NCI-H1417 (cell line): ENCODE measurements at regions not wholly inside any gene's neighbourhood (a gene's known extent, or its start where the extent isn't known, plus 50 kb on each side); places are given as distances from the start of the nearest gene placed in this dataset.

Experiments used
- DNase-seq, 3 experiments: peaks; one replicate each; lab custom pipeline; 2025; lab: John Stamatoyannopoulos, UW

DNA sequence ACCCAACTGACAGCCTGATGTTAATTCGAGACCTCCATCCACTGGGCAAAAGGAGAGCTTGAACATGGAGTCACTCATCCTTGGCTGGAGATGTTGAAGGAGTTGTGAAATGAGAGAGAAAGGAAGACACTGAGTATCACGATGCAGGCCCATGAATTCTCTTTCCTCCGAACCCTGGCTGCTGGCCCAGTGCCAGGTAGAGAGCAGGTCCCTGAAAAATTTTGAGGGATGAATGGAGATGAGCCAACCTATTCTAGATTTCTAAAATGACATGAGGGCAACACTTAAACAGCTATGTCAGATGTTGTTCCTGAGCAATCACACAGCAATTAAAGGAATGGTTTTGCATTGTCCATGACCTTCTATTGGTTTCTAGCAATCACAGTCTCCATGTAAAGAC, 355.1 kb upstream of the ZMIZ1 start:
- no peak for DNase-seq

DNA sequence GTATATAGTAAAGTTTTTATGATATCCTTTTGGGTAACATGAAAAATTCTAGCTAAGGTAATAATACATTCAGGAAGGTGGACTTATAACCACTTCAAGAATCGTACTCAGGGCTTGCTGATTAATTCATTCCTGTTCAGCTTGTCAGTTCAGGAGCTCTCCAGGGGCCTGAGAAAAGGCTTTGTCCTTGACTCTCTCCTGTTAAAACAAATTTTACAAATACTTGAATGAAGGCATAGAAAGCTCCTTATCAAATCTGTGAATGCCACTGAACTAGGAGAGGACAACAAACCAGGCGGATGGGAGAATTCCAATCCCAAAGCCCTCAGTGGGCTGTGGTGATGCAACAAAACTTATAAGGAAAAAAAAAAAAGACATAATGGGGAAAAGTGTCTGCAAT, 354.5 kb upstream of the ZMIZ1 start:
- peak in 1 of 3 experiments; percentile 10 for DNase-seq

DNA sequence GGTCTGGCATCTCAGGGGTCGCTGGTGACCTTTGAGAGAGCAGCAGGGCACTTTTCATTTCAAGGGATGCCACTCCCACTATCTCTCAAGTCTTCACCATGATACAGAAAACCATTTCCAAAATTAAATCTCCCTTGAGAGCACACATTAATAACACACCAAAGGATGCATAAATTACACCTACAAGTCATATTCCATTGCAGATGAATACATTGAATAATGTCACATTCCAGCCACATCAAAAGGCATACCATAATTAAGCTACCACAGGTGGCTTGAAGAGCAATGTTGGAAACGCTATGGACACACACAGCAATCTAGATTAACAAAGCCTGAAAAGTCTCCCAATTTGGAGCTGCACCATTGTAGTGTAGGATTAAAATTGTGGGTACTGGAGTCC, 353.3 kb upstream of the ZMIZ1 start:
- peak in 1 of 3 experiments; percentile 13 for DNase-seq

DNA sequence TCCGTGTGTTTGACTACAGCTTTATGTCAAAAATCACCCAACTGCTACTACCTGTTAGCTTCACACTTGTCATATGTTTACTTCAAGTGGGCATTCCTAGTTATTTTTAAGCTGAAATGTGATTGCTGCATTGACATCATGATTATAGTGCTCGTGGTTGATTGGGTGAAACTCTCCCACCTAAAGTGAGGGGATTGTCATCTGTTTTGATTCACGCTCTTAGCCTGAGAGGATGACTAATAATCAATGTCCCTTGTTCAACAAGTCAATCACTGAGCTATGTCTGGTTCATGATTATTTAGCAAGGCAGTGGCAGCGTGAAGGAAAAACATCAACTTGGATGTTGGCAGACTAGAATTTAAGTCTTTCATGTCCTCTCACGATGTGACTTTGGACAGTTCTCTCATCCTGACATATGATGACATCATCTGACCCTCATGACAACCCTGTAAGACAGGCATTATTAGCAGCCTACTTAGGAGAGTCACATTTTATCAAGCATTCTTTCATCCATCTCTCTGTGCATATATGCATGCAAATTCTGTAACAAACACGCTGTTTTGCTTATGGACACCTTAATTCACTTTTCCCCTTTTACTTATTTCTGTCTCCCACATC, 352.6 kb upstream of the ZMIZ1 start:
- no peak for DNase-seq

DNA sequence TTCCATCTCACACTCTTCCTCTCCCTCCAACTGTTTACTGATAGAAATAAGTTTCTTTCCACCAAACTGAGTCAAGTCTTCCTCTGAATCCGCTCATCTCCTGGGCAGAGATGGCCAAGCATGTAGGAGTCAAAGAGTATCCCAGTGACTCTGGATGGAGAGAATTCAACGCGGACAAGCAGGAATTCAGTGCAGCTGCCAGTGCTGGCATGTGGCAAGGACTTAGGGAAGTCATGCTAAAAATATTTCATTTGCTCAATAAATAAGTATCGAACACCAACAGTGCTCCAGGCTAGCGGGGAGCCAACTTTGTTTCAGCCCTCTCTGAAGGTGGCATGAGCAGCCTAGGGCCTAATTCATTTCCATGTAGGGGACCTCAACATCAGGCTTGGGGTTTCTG, 351.6 kb upstream of the ZMIZ1 start:
- no peak for DNase-seq

DNA sequence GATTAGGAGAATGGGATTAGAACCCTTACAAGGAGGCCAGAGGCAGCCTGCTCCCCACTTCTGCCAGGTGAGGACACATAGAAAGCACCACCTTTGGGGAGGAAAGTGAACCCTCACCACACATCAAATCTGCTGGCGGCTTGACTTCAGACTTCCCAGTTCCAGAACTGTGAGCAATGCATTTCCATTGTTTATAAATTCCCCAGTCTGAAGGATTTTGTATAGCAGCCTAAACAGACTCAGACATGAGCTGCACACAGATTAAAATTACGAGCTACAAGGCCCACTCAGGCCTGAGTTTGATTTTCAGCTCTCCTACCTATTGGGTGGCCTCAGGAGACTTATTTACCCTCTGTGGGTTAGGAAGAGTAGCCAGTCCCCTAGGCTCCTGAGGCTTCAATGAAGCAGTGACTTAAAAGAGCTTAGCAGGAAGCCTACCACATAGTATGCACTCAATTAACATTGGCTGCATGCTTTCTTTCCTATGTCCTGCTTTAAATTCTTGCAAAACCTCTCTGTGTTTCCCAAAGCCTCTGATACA, 350.7 kb upstream of the ZMIZ1 start:
- no peak for DNase-seq

DNA sequence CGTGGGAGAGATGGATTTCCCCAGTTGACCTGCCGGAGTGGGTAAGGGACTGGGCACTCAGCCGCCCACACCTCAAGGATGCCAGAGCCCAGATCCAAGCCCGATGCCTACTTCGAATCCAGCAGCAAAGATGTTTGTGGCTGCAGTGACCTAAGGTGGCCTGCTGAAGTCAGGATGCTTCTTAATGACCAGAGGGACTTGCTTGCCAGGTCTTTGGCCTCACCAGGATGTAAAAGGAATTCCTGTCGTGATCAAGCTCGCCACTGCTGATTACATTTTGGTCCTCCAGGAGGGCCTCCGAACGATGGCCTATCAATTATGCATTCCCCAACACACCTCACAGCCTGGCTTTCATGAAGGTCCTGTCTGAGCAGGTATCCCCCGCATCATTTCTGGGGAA, 349.5 kb upstream of the ZMIZ1 start:
- DNase-seq = no peak

DNA sequence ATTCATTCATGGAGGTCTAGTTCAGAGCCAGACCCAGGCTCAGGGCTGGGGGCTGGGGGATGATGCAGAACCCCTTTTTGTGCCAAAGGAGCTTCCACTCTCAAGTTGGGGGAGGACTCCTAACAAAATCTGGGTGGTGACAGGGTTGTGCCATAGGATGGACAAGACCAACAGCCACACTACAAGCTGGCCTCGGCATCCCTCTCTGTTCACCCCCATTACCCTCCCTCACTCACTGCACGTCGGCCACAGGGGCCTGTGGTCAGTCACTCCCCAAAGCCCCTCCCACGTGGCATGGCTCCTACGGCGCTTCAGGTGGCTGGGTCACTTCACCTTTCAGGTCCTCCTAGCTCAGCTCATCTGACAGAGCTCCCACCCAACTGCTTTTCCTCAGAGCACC, 348.7 kb upstream of the ZMIZ1 start:
- no peak for DNase-seq

DNA sequence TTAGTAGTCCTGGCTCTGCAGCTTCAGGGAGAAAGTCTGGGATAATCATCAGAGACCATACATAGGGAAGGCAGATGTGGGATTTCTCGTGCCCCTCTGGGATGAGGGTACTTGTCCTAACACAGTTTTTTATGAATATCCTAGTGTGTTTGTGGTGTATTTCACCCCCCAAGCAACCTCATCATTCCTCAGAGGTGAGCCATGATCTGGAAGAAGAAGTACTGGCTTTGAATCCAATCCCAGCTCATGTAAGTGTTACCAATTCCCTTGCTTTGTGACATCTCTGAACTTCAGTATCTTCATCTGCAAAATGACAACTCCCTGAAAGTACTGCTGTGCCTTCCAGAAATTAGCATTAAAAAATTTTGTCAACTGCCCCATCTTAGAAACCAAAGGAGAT, 347.5 kb upstream of the ZMIZ1 start:
- no peak for DNase-seq

DNA sequence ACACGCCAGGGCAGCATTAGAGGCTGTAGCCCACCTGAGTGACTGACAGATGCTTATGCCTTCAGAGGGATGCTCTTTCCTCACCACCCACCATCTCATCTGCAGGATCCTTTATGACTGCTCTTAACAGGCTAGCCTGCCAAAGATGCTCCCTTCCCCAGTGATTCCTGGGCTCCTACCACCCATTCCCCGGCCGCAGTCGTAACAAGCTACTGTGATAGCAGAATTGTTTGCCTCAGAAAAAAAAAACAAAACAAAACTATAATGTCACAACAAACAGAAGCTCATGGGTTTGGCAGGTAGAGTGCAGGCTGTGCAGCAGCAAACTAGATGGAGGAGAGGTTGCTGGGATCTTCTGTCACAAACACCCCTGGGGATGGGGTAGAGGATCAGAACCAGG, 343.9 kb upstream of the ZMIZ1 start:
- DNase-seq = no peak

DNA sequence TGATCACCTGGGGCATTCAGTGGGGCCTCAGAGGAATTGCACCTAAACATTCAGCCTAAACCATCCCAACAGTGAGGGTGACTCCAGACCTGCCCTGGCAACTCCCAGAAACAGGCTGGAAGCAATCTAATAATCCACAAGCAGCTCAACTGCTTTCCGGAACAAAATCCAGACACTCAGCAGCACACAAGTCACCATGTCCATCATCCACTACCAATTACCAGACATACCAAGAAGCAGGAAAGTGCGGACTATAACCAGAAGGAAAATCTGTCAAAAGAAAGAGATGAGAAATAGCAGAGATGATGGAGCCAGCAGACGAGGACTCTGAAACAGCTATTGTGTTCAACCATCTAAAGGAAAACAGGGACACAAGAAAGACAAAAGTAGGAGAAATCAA, 342.6 kb upstream of the ZMIZ1 start:
- no peak for DNase-seq

DNA sequence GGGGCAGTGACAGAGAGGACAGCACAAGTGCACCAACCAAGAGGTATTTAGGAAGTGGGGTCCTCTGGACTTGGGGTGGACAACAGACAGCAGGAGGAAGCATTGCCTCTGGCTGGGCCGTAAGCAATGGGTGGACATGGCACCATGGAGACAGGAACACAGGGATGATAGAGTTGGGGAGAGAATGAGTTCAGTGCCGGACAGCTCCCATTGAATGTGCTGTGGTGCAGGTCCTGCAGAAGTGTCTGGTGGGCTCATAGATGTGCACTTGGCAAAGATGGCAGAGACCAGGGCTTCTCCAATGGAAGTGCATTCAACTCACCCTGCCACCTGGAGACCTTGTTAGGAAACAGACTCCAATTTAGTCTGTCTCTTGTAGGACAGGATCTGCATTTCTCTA, 341.5 kb upstream of the ZMIZ1 start:
- DNase-seq = no peak

DNA sequence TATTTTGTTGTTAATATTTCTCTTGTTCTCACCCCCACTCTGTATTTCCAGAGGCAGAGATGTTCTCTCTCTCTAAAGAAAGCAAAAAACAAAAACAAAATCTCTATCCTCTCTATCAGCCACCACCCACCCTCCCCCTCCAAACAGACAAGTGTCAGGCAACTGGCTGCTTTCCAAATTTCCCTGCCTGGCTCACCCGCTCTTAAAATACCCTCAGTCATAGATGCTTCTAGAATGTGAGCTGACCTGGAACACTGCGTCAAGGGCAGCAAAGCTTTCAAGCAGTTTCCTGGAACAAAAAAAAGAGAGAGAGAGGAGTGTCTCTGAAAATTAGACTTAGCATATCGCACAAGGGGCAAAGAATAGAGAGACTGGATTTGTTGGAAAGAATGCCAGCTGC, 341.0 kb upstream of the ZMIZ1 start:
- peak in 2 of 3 experiments; percentile 41 to 77 for DNase-seq

DNA sequence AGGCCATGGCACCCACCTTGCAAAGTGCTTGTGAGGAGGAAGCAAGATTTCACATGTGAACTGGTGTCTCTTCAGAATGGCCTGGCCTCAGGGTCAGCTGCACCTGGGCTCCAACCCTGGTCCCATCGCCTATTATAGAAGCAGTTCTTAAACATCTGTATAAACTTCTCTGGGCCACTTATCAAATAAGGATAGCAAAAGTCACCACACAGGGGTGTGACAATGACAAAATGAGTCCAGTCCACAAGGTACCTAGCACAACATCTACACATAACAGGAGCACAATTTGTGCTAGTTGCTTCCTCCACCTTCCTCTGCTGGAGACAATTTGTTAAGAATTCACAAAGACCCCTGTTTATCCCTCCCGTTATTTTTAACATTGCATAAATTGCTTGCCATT, 340.6 kb upstream of the ZMIZ1 start:
- DNase-seq = no peak

DNA sequence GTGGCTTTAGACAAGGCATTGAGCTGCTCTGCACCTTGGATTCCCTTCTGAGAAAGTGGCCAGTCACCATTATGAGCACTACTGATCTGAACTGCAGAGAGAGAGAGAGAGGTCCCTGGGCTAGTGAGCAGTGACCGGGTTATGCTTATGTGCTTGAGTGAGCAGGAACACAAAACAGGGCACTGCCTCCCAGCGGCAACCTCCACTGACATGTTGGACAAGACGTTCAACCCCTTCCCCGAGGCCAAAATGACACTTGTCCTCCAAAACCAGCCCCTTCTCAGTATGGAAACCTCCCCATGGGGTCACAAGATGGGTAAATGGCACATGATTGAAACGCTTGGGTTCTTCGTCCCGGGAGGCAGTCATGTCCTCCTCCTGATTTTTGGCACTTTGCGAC, 339.4 kb upstream of the ZMIZ1 start:
- DNase-seq = no peak

DNA sequence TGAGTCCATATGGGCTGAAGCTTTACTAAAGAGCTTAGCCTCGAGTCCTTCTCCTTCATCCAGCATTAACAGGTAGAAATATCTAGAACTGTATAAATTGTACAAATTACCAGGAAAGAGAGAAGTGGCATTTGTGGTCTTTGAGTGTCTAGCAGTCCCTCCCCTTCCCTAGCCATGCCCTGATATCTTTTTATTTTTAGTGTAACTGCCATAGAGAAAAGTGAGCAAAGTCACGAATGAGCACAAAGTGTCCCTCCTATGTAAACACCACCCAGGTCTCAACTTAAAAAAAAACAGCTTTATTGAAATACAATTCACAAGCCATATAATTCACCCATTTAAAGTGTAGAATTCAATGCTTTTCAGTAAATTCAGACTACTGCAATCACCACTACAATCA, 339.0 kb upstream of the ZMIZ1 start:
- no peak for DNase-seq

DNA sequence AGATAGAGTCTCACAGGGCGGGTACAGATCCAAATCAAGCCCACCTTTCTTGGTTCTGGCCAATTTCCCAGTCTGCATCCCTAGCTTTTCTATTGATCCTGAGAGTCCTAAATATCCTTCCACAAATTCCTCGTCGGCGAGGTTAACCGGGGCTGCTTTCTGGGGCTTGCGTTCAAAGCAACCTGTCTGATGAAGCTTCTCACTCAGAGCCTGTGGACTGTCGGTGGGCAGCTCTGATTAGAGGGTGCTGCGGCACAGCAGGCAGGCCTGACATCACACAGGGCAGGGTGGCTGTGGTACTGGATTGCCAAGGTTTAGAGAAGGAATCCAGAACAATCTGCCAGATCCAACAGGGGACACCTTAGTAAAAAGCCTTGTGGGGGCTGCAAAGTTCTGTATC, 338.0 kb upstream of the ZMIZ1 start:
- DNase-seq = no peak

DNA sequence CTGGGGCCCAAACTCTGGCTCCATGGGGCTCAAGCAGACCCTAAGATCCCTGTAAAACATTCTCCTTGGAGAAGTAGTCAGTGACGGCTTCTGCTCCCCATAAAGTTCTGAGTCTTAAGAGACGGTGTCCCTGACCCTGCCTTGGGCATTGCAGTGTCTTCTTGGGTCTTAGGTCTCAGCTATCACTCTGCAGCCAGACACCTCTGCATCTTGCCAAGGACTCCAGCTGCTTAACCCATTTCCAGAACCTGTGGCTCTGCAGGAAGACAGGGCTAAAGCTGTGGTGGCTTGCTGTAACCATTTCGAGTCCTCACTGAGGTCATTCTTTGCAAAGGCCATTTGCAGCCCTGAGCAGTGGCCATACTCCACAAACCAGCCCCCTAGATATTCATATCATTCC, 337.1 kb upstream of the ZMIZ1 start:
- DNase-seq = no peak

DNA sequence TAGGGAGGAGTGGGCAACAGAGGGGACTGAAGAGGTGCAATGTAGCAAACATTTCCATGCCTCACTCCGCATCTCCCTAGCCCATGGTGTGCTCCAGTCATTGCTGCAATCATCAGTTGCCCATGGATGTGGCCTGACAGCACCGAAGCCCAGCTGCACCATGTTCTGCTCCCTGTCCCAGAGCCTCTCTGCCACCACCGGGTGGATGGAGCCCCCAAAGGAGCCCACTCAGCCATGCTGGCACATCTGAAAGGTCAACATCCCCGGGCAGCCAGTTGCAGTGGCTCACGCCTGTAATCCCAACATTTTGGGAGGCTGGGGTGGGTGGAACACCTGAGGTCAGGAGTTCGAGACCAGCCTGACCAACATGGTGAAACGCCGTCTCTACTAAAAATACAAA, 336.4 kb upstream of the ZMIZ1 start:
- no peak for DNase-seq

DNA sequence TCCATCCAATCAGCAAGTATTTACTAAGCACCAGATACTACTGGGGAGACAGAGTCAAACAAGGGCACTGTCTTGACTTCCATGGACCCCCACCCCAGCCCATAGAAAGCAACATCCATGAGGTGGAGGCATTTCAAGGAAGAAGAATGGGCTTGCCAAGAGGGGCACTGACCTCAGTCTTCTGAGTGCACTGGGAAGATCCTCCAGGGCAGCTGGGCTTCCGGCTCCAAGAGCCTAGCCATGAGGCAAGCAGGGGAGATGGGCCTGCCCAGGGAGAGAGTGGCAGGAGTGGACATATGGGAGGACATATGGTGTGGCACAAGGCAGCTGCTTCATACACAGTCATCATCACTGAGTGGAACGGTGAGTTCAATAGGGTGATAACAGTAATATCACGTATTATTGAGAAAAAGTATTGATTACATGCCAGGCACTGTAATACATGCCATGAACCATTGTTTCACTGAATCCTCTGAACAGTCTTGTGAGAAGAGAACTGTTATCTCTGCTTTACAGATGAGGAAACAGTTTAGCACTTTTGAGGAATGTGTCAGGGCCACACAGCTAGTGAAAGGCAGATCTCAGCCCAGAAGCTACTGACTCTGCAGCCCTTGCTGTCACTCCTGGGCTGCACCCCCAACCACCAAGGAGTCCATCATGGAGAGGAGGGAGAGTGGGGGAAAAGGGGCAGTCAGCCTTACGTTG, 331.7 kb upstream of the ZMIZ1 start:
- DNase-seq = no peak

DNA sequence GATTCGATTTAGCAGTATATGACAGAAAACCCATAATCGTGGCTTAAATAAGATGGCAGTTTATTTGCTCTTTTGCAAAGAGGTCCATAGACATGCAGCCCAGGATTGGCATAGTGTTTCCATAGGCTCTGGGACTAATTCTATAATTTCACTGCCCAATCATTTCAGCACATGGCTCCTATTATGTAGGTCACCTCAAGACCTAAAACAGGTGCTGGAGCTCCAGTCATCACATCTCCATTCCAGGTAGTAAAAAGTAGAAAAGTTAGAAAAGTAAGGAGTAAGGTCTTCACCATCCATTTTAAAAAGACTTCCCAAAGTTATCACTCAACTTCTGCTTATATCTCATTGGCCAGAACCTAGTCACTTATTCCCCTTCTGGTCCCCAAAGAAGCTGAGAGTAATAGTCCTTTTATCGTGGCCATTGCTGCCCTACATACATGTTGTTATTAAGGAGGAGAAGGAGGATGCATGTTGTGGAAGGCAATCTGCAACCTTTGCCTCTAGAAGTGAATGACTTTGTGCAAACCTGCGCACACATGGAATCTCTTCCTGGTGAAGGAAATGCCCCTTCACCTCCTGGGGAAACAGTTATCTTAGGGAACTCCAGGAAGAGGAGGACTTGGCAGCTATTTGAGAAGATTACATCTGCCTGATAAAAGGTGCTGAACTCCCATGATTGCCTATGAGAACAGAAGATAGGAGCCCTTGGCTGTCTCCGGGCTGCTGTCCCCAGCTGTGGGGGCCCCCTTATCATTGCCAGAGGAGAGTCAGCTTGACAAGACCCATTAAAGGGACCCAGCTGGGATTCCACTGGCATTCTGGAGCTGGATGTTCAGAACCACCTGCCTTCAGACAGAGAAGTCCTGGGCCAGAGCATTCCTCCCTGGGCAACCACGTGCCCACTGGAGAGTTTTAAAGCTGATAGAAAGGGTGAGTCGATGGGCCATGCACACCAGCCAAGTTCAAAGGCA, 330.6 kb upstream of the ZMIZ1 start:
- no peak for DNase-seq

DNA sequence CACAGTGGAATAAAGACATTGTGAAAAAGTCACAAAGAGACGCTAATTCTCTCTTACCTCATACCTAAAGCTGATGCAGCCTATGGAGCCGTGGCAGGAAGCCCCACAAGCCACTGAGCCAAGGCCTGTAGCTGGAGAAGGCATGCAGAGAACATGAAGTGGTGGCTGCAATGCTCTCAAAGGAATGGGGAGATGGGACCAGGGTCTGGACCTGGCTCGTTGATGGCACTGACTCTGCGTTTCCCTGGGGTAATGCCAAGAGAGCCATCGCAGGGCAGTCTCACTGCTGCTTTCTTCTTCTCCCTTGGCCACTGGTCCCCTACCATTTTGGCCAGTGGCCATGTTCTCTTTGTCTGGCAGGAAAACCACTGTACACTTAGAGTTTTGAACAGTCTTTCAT, 329.9 kb upstream of the ZMIZ1 start:
- DNase-seq = no peak
